ENCODE measurements at regions not wholly inside any gene's neighbourhood (a gene's known extent, or its start where the extent isn't known, plus 50 kb on each side); places are given as distances from the start of the nearest gene placed in this dataset.

GRCh38 chr17:77371888-77372443 lies 231.2 kb downstream of the SEC14L1 start:
- TF ChIP-seq CTCF (conservative IDR thresholded peaks at IDR 0.05), result no peak
- no peak for TF ChIP-seq ZFX (IDR thresholded peaks at IDR 0.05)

Data from C4-2B (cell line).